ENCODE measurements at regions not wholly inside any gene's neighbourhood (a gene's known extent, or its start where the extent isn't known, plus 50 kb on each side); places are given as distances from the start of the nearest gene placed in this dataset.

- TF ChIP-seq, protein P1, sequence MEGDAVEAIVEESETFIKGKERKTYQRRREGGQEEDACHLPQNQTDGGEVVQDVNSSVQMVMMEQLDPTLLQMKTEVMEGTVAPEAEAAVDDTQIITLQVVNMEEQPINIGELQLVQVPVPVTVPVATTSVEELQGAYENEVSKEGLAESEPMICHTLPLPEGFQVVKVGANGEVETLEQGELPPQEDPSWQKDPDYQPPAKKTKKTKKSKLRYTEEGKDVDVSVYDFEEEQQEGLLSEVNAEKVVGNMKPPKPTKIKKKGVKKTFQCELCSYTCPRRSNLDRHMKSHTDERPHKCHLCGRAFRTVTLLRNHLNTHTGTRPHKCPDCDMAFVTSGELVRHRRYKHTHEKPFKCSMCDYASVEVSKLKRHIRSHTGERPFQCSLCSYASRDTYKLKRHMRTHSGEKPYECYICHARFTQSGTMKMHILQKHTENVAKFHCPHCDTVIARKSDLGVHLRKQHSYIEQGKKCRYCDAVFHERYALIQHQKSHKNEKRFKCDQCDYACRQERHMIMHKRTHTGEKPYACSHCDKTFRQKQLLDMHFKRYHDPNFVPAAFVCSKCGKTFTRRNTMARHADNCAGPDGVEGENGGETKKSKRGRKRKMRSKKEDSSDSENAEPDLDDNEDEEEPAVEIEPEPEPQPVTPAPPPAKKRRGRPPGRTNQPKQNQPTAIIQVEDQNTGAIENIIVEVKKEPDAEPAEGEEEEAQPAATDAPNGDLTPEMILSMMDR (conservative IDR thresholded peaks at IDR 0.05; ENCODE audit: low read depth, low read length), result no peak
- no peak for TF ChIP-seq EZH2 (IDR thresholded peaks at IDR 0.05; ENCODE audit: borderline replicate concordance, low read depth, low read length, poor library complexity, severe bottlenecking)
Observed at GRCh38 chr11:15764948-15765347, 591.4 kb downstream of the SOX6 start.
